OCI-LY1 (cell line): ENCODE measurements at regions not wholly inside any gene's neighbourhood (a gene's known extent, or its start where the extent isn't known, plus 50 kb on each side); places are given as distances from the start of the nearest gene placed in this dataset.

Experiments
- CTCF ChIP-seq: fragments of 200-600 bp; sonication (generic), shearing (Covaris generic); IDR thresholded peaks from 2 replicates; pipeline ENCODE4 v1.5.1; 2017; ENCODE audit warnings: mild to moderate bottlenecking, antibody characterized with exemption, low read length, moderate library complexity, mixed read lengths
- EZH2 ChIP-seq: fragments of 200-600 bp; sonication (generic), shearing (Covaris generic); IDR thresholded peaks from 2 replicates; pipeline ENCODE4 v1.8.0; 2017; ENCODE audit warnings: borderline replicate concordance, mixed run types, mild to moderate bottlenecking, antibody characterized with exemption, low read length, moderate library complexity, mixed read lengths

- TF ChIP-seq CTCF (no peak), EZH2 (no peak)
These were observed 601.0 kb downstream of the NUF2 start for GRCh38 chr1:163922743-163923201.
